Nephron (organoid): ENCODE measurements at regions not wholly inside any gene's neighbourhood (a gene's known extent, or its start where the extent isn't known, plus 50 kb on each side); places are given as distances from the start of the nearest gene placed in this dataset.

Source experiments
- H3K27ac Mint-ChIP-seq, 3 experiments: 2 replicates each; pipeline ENCODE4 v1.8.0; 2020; ENCODE audit warnings: mixed read lengths in 3 of 3, mild to moderate bottlenecking in 2 of 3, moderate library complexity in 1 of 3
- H3K27me3 Mint-ChIP-seq: 2 replicates; pipeline ENCODE4 v1.8.0; 2021; ENCODE audit warnings: low read depth, mild to moderate bottlenecking, moderate library complexity, mixed read lengths
- H3K36me3 Mint-ChIP-seq: 2 replicates; pipeline ENCODE4 v1.8.0; 2020; ENCODE audit warnings: low read depth, mixed read lengths
- H3K4me1 Mint-ChIP-seq: 2 replicates; pipeline ENCODE4 v1.8.0; 2020; ENCODE audit warnings: mixed read lengths
- H3K4me3 Mint-ChIP-seq, 3 experiments: 2 replicates each; pipeline ENCODE4 v1.8.0; 2020; ENCODE audit warnings: mild to moderate bottlenecking in 3 of 3, mixed read lengths in 3 of 3, moderate library complexity in 2 of 3
- H3K9me3 Mint-ChIP-seq: 2 replicates; pipeline ENCODE4 v1.8.0; 2020; ENCODE audit warnings: mixed read lengths
- CTCF ChIP-seq, 3 experiments: fragments of 200-600 bp; sonication (generic); IDR thresholded peaks; one replicate each; pipeline ENCODE4 v1.5.0; 2021; ENCODE audit warnings: antibody characterized with exemption in 3 of 3; ENCODE audit not compliant: unreplicated experiment in 3 of 3

GRCh38 chr19:30103981-30104380 is 161.9 kb downstream of the URI1 start:
- Mint-ChIP-seq H3K36me3 (no peaks in the 10 kb centered on the region), H3K27me3 (peaks cover 3% of the 10 kb centered on the region), H3K9me3 (peaks cover 2% of the 10 kb centered on the region), H3K27ac (no peak overlapping the region), H3K4me1 (no peaks in the 10 kb centered on the region), H3K4me3 (no peak overlapping the region)
- no peak for TF ChIP-seq CTCF (IDR thresholded peaks at IDR 0.05; ENCODE audit: unreplicated experiment in 3 of 3)

GRCh38 chr19:30105316-30105715 is 163.3 kb downstream of the URI1 start:
- Mint-ChIP-seq H3K36me3 (no peaks in the 10 kb centered on the region), H3K4me1 (no peaks in the 10 kb centered on the region), H3K4me3 (no peak overlapping the region), H3K27ac (no peak overlapping the region), H3K9me3 (no peaks in the 10 kb centered on the region), H3K27me3 (peaks cover 3% of the 10 kb centered on the region)
- TF ChIP-seq CTCF (IDR thresholded peaks at IDR 0.05; ENCODE audit: unreplicated experiment in 3 of 3) = no peak

- no peaks in the 10 kb centered on the region for H3K4me1 Mint-ChIP-seq
- no peaks in the 10 kb centered on the region for H3K9me3 Mint-ChIP-seq
- no peak for TF ChIP-seq CTCF (IDR thresholded peaks at IDR 0.05; ENCODE audit: unreplicated experiment in 3 of 3)
- H3K27me3 Mint-ChIP-seq = peaks cover under 1% of the 10 kb centered on the region
- no peak overlapping the region for H3K27ac Mint-ChIP-seq
- H3K4me3 Mint-ChIP-seq = no peak overlapping the region
- no peaks in the 10 kb centered on the region for H3K36me3 Mint-ChIP-seq
These were observed 163.7 kb downstream of the URI1 start for GRCh38 chr19:30105727-30106126.

- Mint-ChIP-seq H3K36me3 (no peaks in the 10 kb centered on the region), H3K27ac (no peak overlapping the region), H3K9me3 (no peaks in the 10 kb centered on the region), H3K4me1 (no peaks in the 10 kb centered on the region), H3K27me3 (no peaks in the 10 kb centered on the region), H3K4me3 (no peak overlapping the region)
- TF ChIP-seq CTCF (IDR thresholded peaks at IDR 0.05; ENCODE audit: unreplicated experiment in 3 of 3) = no peak
These were observed 164.5 kb downstream of the URI1 start for GRCh38 chr19:30106417-30107095.

GRCh38 chr19:30107251-30107650 is 165.2 kb downstream of the URI1 start:
- no peak overlapping the region for H3K4me3 Mint-ChIP-seq
- no peaks in the 10 kb centered on the region for H3K4me1 Mint-ChIP-seq
- TF ChIP-seq CTCF (IDR thresholded peaks at IDR 0.05; ENCODE audit: unreplicated experiment in 3 of 3) = no peak
- H3K9me3 Mint-ChIP-seq = no peaks in the 10 kb centered on the region
- H3K36me3 Mint-ChIP-seq = no peaks in the 10 kb centered on the region
- H3K27ac Mint-ChIP-seq = no peak overlapping the region
- H3K27me3 Mint-ChIP-seq = no peaks in the 10 kb centered on the region

- Mint-ChIP-seq H3K27ac (no peak overlapping the region), H3K9me3 (no peaks in the 10 kb centered on the region), H3K4me1 (no peaks in the 10 kb centered on the region), H3K27me3 (no peaks in the 10 kb centered on the region), H3K36me3 (no peaks in the 10 kb centered on the region), H3K4me3 (no peak overlapping the region)
- TF ChIP-seq CTCF (IDR thresholded peaks at IDR 0.05; ENCODE audit: unreplicated experiment in 3 of 3) = no peak
These were observed 167.5 kb downstream of the URI1 start for GRCh38 chr19:30109565-30109964.
